ENCODE measurements at regions not wholly inside any gene's neighbourhood (a gene's known extent, or its start where the extent isn't known, plus 50 kb on each side); places are given as distances from the start of the nearest gene placed in this dataset.

DNA sequence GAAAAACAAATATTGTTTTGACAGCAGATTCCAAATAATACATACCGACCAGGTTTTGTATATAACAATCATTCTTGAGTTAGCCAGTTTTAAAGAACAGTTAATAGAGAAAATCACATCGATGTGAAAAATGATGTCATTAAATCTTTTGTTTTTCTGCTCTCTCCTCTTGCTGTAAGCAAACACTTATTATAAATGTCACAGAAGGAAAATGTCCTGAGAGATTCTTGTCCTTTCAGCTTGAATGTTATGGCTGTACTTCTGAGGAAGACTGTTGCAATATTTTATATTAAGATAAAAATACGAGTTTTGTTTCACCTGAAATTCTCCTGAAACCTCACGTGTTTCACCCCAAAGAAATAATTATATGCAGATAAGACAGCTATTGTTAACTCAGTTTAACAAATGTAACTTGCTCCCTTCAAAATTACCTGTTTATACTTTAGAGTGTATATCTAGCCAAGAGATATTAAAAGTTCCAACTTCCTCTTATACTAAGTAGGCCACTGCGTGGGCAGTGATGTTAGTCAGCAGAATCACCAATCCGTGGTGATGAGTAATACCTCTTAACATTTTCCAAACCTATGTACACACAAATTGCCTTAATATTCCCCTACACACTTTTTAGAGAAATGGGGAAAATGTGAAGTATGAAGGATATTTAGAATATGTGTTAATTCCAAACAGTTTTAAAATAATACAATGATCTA lies 1111.4 kb upstream of the CITED2 start:
- Histone ChIP-seq H3K36me3 (ENCODE audit: low read length) (no peaks in the 10 kb centered on the region; the same call in 1 of the 2 replicates), H3K4me3 (ENCODE audit: insufficient read depth, low read length, poor library complexity, severe bottlenecking) (no peak overlapping the region), H3K27me3 (ENCODE audit: low read length) (no peaks in the 10 kb centered on the region), H3K9ac (ENCODE audit: low read length) (no peak overlapping the region), H3K9me2 (replicated peaks; ENCODE audit: insufficient read depth, low read length) (no peaks in the 10 kb centered on the region), H3K9me3 (ENCODE audit: insufficient read depth, low read length) (0 out of 2 replicates have a peak, but pooled peaks cover 3% of the 10 kb centered on the region), H3K79me2 (ENCODE audit: insufficient read depth, low read length) (no peaks in the 10 kb centered on the region), H2AFZ (ENCODE audit: low read depth, low read length, severe bottlenecking) (peak overlapping the region; percentile 68), H3F3A (ENCODE audit: insufficient read depth) (no peaks in the 10 kb centered on the region), H4K20me1 (ENCODE audit: low read depth, low read length) (no peaks in the 10 kb centered on the region), H3K4me2 (ENCODE audit: low read depth, low read length, poor library complexity, severe bottlenecking) (no peak overlapping the region), H3K27ac (ENCODE audit: low read depth, low read length) (no peak overlapping the region)
- no peak for TF ChIP-seq EZH2phosphoT487 (conservative IDR thresholded peaks at IDR 0.05; ENCODE audit: low read length)
- TF ChIP-seq, protein P1, sequence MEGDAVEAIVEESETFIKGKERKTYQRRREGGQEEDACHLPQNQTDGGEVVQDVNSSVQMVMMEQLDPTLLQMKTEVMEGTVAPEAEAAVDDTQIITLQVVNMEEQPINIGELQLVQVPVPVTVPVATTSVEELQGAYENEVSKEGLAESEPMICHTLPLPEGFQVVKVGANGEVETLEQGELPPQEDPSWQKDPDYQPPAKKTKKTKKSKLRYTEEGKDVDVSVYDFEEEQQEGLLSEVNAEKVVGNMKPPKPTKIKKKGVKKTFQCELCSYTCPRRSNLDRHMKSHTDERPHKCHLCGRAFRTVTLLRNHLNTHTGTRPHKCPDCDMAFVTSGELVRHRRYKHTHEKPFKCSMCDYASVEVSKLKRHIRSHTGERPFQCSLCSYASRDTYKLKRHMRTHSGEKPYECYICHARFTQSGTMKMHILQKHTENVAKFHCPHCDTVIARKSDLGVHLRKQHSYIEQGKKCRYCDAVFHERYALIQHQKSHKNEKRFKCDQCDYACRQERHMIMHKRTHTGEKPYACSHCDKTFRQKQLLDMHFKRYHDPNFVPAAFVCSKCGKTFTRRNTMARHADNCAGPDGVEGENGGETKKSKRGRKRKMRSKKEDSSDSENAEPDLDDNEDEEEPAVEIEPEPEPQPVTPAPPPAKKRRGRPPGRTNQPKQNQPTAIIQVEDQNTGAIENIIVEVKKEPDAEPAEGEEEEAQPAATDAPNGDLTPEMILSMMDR (IDR thresholded peaks at IDR 0.05; ENCODE audit: insufficient read depth, low read length, poor library complexity, severe bottlenecking): no peak

DNA sequence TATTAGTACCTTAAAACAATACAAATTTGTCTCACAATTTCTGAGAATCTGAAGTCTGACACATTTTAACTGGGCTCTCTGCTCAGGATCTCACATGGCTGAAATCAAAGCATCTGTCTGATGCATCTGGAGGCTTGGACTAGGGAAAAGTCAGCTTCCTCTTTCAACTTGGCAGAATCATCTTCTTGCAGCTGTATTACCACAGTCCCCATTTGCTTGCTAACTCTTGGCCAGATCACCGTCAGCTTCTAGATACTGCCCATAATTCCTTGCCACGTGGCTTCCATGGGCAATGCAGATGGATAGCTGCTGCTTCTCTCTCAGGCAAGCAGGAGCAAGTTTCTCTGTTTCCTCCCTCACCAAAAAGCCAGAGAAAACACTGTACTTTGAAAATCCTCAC lies 1106.4 kb upstream of the CITED2 start:
- Histone ChIP-seq H3K9me2 (replicated peaks; ENCODE audit: insufficient read depth, low read length) (no peaks in the 10 kb centered on the region), H3K36me3 (ENCODE audit: low read length) (no peaks in the 10 kb centered on the region), H3K4me3 (ENCODE audit: insufficient read depth, low read length, poor library complexity, severe bottlenecking) (no peak overlapping the region), H3K27me3 (ENCODE audit: low read length) (no peaks in the 10 kb centered on the region), H2AFZ (ENCODE audit: low read depth, low read length, severe bottlenecking) (peak overlapping the region; percentile 86), H3K79me2 (ENCODE audit: insufficient read depth, low read length) (no peaks in the 10 kb centered on the region), H3K9ac (ENCODE audit: low read length) (no peak overlapping the region), H4K20me1 (ENCODE audit: low read depth, low read length) (no peaks in the 10 kb centered on the region), H3K9me3 (ENCODE audit: insufficient read depth, low read length) (no peaks in the 10 kb centered on the region), H3K27ac (ENCODE audit: low read depth, low read length) (no peak overlapping the region), H3K4me2 (ENCODE audit: low read depth, low read length, poor library complexity, severe bottlenecking) (peak overlapping the region; percentile 8), H3F3A (ENCODE audit: insufficient read depth) (no peaks in the 10 kb centered on the region; the same call in 1 of the 2 replicates)
- TF ChIP-seq, protein P1 (IDR thresholded peaks at IDR 0.05; ENCODE audit: insufficient read depth, low read length, poor library complexity, severe bottlenecking): no peak
- no peak for TF ChIP-seq EZH2phosphoT487 (conservative IDR thresholded peaks at IDR 0.05; ENCODE audit: low read length)

- no peak overlapping the region for H3K4me2 ChIP-seq (ENCODE audit: low read depth, low read length, poor library complexity, severe bottlenecking)
- no peak overlapping the region for H3K27ac ChIP-seq (ENCODE audit: low read depth, low read length)
- no peak overlapping the region for H3K4me3 ChIP-seq (ENCODE audit: insufficient read depth, low read length, poor library complexity, severe bottlenecking)
- no peaks in the 10 kb centered on the region for H4K20me1 ChIP-seq (ENCODE audit: low read depth, low read length)
- H3K9me3 ChIP-seq (ENCODE audit: insufficient read depth, low read length): no peaks in the 10 kb centered on the region
- H3K9ac ChIP-seq (ENCODE audit: low read length): no peak overlapping the region
- H3K36me3 ChIP-seq (ENCODE audit: low read length): no peaks in the 10 kb centered on the region
- H3K9me2 ChIP-seq (replicated peaks; ENCODE audit: insufficient read depth, low read length): no peaks in the 10 kb centered on the region
- H3K79me2 ChIP-seq (ENCODE audit: insufficient read depth, low read length): no peaks in the 10 kb centered on the region
- no peaks in the 10 kb centered on the region for H3K27me3 ChIP-seq (ENCODE audit: low read length)
- H2AFZ ChIP-seq (ENCODE audit: low read depth, low read length, severe bottlenecking): no peak overlapping the region
- no peaks in the 10 kb centered on the region; the same call in 1 of the 2 replicates for H3F3A ChIP-seq (ENCODE audit: insufficient read depth)
- no peak for TF ChIP-seq EZH2phosphoT487 (conservative IDR thresholded peaks at IDR 0.05; ENCODE audit: low read length)
- TF ChIP-seq, protein P1 (IDR thresholded peaks at IDR 0.05; ENCODE audit: insufficient read depth, low read length, poor library complexity, severe bottlenecking): no peak
These were observed 1104.2 kb upstream of the CITED2 start for GRCh38 chr6:140478631-140479030.
